HepG2 (cell line): ENCODE measurements at regions not wholly inside any gene's neighbourhood (a gene's known extent, or its start where the extent isn't known, plus 50 kb on each side); places are given as distances from the start of the nearest gene placed in this dataset.

Source experiments
- AGO1 ChIP-seq: fragments of 200-400 bp; formaldehyde crosslinking; IDR thresholded peaks from 2 replicates; pipeline ENCODE4 v1.6.1; 2017; ENCODE audit warnings: mild to moderate bottlenecking, low read depth, low read length, moderate library complexity; ENCODE audit not compliant: poor library complexity, severe bottlenecking
- AKAP8 ChIP-seq: sonication (generic); formaldehyde crosslinking; IDR thresholded peaks from 2 replicates; pipeline ENCODE4 v1.5.1; 2020; ENCODE audit warnings: mild to moderate bottlenecking, missing genetic modification reagents
- MTF2 ChIP-seq: sonication (generic); formaldehyde crosslinking; IDR thresholded peaks from 2 replicates; pipeline ENCODE4 v1.5.0; 2020; ENCODE audit warnings: missing genetic modification reagents, borderline replicate concordance
- NPAS2 ChIP-seq: sonication (generic); formaldehyde crosslinking; IDR thresholded peaks from 2 replicates; pipeline ENCODE4 v1.8.0; 2022; ENCODE audit warnings: mild to moderate bottlenecking, missing genetic modification reagents, borderline replicate concordance
- PCBP2 ChIP-seq: fragments of 200-400 bp; formaldehyde crosslinking; optimal IDR thresholded peaks from 2 replicates; pipeline ENCODE3; 2018; ENCODE audit warnings: low read length, low read depth; ENCODE audit not compliant: poor library complexity, severe bottlenecking
- REPIN1 ChIP-seq: sonication (generic); formaldehyde crosslinking; IDR thresholded peaks from 2 replicates; pipeline ENCODE4 v1.8.0; 2022; ENCODE audit warnings: missing genetic modification reagents, low read depth, mild to moderate bottlenecking, borderline replicate concordance
- RFXAP ChIP-seq: sonication (generic); formaldehyde crosslinking; IDR thresholded peaks from 2 replicates; pipeline ENCODE4 v1.4.0; 2020; ENCODE audit warnings: missing genetic modification reagents, borderline replicate concordance
- SPEN ChIP-seq: sonication (generic); formaldehyde crosslinking; IDR thresholded peaks from 2 replicates; pipeline ENCODE4 v1.5.1; 2020; ENCODE audit warnings: low read depth, mild to moderate bottlenecking, missing genetic modification reagents
- ZBTB14 ChIP-seq: sonication (generic); formaldehyde crosslinking; IDR thresholded peaks from 2 replicates; pipeline ENCODE4 v1.4.0; 2020; ENCODE audit warnings: missing genetic modification reagents
- ZC3H13 ChIP-seq: sonication (generic); formaldehyde crosslinking; IDR thresholded peaks from 2 replicates; pipeline ENCODE4 v1.8.1; 2023; ENCODE audit warnings: mild to moderate bottlenecking, missing genetic modification reagents, moderate library complexity
- ZFYVE20 ChIP-seq: sonication (generic); formaldehyde crosslinking; IDR thresholded peaks from 2 replicates; pipeline ENCODE4 v1.8.0; 2023; ENCODE audit warnings: low read depth, mild to moderate bottlenecking, moderate library complexity, missing genetic modification reagents, borderline replicate concordance
- ZMYM3 ChIP-seq: sonication (generic); formaldehyde crosslinking; IDR thresholded peaks from 2 replicates; pipeline ENCODE4 v1.5.1; 2020; ENCODE audit warnings: mild to moderate bottlenecking, missing genetic modification reagents
- ZNF253 ChIP-seq: sonication (generic); formaldehyde crosslinking; IDR thresholded peaks from 2 replicates; pipeline ENCODE4 v1.8.0; 2022; ENCODE audit warnings: mild to moderate bottlenecking, missing genetic modification reagents, borderline replicate concordance
- ZNF468 ChIP-seq: sonication (generic); formaldehyde crosslinking; IDR thresholded peaks from 2 replicates; pipeline ENCODE4 v1.8.0; 2022; ENCODE audit warnings: mild to moderate bottlenecking, moderate library complexity, missing genetic modification reagents
- ZNF616 ChIP-seq: sonication (generic); formaldehyde crosslinking; IDR thresholded peaks from 2 replicates; pipeline ENCODE4 v1.5.0; 2020; ENCODE audit warnings: low read depth, mild to moderate bottlenecking, missing genetic modification reagents
- ZNF75D ChIP-seq: sonication (generic); formaldehyde crosslinking; IDR thresholded peaks from 2 replicates; pipeline ENCODE4 v1.8.1; 2023; ENCODE audit warnings: missing genetic modification reagents, mild to moderate bottlenecking, borderline replicate concordance
- ZNF883 ChIP-seq: sonication (generic); formaldehyde crosslinking; IDR thresholded peaks from 2 replicates; pipeline ENCODE4 v1.5.1; 2020; ENCODE audit warnings: mild to moderate bottlenecking, missing genetic modification reagents; ENCODE audit errors: not compliant biosample characterization
- ZSCAN12 ChIP-seq: sonication (generic); formaldehyde crosslinking; IDR thresholded peaks from 2 replicates; pipeline ENCODE4 v1.9.0; 2021; ENCODE audit warnings: mild to moderate bottlenecking, missing genetic modification reagents
- ZSCAN29 ChIP-seq: sonication (generic); formaldehyde crosslinking; conservative IDR thresholded peaks from 2 replicates; pipeline ENCODE4 v1.4.0; 2020; ENCODE audit warnings: mild to moderate bottlenecking, missing genetic modification reagents
- TF ChIP-seq, protein P1 (sequence below): sonication (generic); formaldehyde crosslinking; IDR thresholded peaks from 2 replicates; pipeline ENCODE4 v1.4.0; 2020; ENCODE audit warnings: missing genetic modification reagents
- TF ChIP-seq, protein P2 (sequence below): sonication (generic); formaldehyde crosslinking; IDR thresholded peaks from 2 replicates; pipeline ENCODE4 v1.4.0; 2020; ENCODE audit warnings: missing genetic modification reagents
- TF ChIP-seq, protein P3 (sequence below): sonication (generic); formaldehyde crosslinking; IDR thresholded peaks from 2 replicates; pipeline ENCODE4 v1.5.1; 2020; ENCODE audit warnings: missing genetic modification reagents, mild to moderate bottlenecking, borderline replicate concordance
- TF ChIP-seq, protein P4 (sequence below): sonication (generic); formaldehyde crosslinking; IDR thresholded peaks from 2 replicates; pipeline ENCODE4 v1.4.0; 2020; ENCODE audit warnings: mild to moderate bottlenecking, low read depth, missing genetic modification reagents

DNA sequence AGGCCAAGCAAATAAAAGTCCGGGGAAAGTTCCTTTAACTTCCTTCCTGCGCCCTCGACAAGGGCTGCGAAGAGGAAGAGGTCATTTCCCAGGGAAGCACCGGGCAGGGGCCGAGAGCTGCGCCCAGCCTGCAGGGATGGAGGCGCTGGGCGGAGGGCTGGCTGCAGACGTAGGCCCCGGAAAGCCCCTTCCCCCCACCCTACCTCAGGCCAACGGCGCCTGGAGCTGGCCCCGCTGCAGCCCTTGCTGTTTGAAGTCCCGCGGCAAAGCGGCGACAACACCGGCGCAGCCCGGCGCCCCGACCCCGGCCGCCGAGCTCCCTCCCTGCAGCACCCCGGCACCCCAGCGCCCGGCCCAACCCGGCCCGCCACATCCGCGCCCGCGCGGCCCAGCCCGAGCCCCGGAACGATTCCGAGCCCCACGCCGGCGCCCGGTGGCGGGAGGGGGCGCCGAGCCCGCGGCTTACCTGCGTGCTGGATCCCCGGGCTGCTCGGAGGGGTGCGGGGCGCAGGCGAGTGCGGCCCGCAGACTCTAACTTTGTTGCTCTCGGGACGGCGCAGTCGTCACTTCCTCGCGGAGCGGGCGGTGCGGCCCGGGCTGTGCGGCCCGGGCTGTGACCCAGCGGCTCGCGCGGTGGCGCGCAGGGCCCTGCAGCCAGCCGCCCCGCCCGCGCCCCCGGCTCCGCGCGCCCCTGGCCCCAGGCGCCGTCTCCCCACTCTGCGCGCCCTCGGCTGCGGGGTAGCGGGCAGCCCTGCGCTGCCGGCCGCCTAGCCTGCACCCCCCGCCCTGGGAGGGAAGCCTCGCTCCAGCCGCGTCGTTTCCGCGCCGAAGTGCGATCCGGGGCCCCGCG lies 64.8 kb upstream of the PTGR2 start (continued):
- TF ChIP-seq ZNF883 (CRISPR knock-in tag) = no peak
- TF ChIP-seq, protein P1, sequence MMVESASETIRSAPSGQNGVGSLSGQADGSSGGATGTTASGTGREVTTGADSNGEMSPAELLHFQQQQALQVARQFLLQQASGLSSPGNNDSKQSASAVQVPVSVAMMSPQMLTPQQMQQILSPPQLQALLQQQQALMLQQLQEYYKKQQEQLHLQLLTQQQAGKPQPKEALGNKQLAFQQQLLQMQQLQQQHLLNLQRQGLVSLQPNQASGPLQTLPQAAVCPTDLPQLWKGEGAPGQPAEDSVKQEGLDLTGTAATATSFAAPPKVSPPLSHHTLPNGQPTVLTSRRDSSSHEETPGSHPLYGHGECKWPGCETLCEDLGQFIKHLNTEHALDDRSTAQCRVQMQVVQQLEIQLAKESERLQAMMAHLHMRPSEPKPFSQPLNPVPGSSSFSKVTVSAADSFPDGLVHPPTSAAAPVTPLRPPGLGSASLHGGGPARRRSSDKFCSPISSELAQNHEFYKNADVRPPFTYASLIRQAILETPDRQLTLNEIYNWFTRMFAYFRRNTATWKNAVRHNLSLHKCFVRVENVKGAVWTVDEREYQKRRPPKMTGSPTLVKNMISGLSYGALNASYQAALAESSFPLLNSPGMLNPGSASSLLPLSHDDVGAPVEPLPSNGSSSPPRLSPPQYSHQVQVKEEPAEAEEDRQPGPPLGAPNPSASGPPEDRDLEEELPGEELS (CRISPR knock-in tag) = no peak
- TF ChIP-seq AGO1 = no peak
- no peak for TF ChIP-seq MTF2 (CRISPR knock-in tag)
- no peak for TF ChIP-seq PCBP2
- no peak for TF ChIP-seq ZNF616 (CRISPR knock-in tag)
- TF ChIP-seq ZNF468 (CRISPR knock-in tag) = no peak
- TF ChIP-seq, protein P2, sequence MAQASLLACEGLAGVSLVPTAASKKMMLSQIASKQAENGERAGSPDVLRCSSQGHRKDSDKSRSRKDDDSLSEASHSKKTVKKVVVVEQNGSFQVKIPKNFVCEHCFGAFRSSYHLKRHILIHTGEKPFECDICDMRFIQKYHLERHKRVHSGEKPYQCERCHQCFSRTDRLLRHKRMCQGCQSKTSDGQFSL (CRISPR knock-in tag) = peak; percentile 64
- TF ChIP-seq ZSCAN12 (CRISPR knock-in tag) = no peak
- TF ChIP-seq, protein P3, sequence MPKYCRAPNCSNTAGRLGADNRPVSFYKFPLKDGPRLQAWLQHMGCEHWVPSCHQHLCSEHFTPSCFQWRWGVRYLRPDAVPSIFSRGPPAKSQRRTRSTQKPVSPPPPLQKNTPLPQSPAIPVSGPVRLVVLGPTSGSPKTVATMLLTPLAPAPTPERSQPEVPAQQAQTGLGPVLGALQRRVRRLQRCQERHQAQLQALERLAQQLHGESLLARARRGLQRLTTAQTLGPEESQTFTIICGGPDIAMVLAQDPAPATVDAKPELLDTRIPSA (CRISPR knock-in tag) = no peak
- peak; percentile 7; the same call in 1 of the 2 replicates for TF ChIP-seq RFXAP (CRISPR knock-in tag)
- no peak for TF ChIP-seq NPAS2 (CRISPR knock-in tag)
- TF ChIP-seq SPEN (CRISPR knock-in tag) = peak; percentile 37; the same call in 1 of the 2 replicates
- TF ChIP-seq ZFYVE20 (CRISPR knock-in tag) = no peak
- TF ChIP-seq, protein P4, sequence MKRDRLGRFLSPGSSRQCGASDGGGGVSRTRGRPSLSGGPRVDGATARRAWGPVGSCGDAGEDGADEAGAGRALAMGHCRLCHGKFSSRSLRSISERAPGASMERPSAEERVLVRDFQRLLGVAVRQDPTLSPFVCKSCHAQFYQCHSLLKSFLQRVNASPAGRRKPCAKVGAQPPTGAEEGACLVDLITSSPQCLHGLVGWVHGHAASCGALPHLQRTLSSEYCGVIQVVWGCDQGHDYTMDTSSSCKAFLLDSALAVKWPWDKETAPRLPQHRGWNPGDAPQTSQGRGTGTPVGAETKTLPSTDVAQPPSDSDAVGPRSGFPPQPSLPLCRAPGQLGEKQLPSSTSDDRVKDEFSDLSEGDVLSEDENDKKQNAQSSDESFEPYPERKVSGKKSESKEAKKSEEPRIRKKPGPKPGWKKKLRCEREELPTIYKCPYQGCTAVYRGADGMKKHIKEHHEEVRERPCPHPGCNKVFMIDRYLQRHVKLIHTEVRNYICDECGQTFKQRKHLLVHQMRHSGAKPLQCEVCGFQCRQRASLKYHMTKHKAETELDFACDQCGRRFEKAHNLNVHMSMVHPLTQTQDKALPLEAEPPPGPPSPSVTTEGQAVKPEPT = no peak
- no peak for TF ChIP-seq REPIN1 (CRISPR knock-in tag)
- TF ChIP-seq ZMYM3 (CRISPR knock-in tag) = no peak
- peak; percentile 81; the same call in 1 of the 2 replicates for TF ChIP-seq ZBTB14
- TF ChIP-seq ZSCAN29 (CRISPR knock-in tag) = no peak
- TF ChIP-seq ZNF75D (CRISPR knock-in tag) = no peak
- TF ChIP-seq ZC3H13 (CRISPR knock-in tag) = no peak
- peak; percentile 46; the same call in 1 of the 2 replicates for TF ChIP-seq AKAP8 (CRISPR knock-in tag)
- no peak for TF ChIP-seq ZNF253
